ENCODE measurements at regions not wholly inside any gene's neighbourhood (a gene's known extent, or its start where the extent isn't known, plus 50 kb on each side); places are given as distances from the start of the nearest gene placed in this dataset.

- DNase-seq = no peak
Measured at GRCh38 chr9:86756576-86757381, 190.5 kb downstream of the GAS1 start.

DNA sequence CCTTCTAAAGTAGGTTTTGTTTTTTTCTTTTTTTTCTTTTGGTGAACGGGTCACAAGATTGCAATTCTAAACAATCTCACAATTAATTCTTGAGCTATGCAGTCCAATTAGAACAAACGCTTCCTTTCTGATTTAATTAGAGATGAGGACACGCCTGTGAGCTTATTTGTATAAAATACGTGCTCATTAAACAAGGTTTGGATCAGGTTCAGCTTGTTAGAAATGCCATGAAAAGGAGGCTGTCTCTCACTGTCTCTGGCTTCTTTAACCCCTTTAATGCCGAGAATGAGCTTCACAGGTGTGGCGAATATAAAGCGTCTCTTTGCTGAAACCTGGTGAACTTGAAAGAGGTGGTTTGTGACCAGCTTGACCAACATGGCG, 191.8 kb downstream of the GAS1 start:
- no peak for DNase-seq

DNA sequence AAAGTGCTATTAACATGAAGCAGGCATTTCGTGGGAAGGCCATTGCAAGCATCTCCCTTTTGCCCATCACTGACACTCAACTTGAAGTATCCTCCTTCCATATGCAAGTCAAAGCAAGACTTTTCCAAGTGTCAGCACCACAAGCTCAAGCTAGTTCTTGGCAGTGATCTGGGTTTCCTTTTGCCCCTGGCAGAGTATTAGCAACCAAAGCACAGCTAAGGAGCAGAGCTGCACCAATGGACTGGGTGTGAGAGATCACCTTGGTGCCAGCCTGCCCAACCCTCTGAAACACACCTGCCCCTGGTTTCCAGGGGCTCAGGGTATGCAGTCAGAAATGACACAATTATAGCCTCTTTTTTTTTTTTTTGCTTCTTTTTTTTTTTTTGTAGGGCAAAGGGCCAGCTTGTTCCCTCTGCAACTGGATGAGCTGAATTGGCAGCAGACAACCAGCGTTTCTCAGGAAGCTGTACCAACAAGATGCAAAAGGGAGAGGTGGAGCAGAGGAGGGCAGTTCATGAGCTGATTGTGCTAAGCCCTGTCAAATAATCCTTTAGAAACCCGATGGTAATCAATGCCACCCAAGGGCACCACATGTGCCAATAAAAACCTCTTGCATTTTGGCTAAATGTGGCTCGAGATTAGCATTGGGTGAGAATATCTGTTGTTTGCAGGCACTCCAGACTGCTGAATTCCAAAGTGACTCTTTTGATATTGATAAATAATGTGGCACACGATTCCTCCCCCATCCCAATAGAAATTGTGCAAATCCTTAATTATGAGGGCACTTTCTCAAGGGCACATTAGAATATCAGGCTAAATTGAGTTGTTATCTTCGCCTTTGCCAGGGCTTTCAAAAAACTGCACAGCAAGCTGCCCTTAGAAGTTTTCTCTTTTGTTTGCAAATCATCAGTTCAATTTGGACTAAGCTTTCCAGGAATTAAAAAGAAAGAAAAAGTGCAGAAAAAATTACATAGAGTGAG, 192.4 kb downstream of the GAS1 start:
- DNase-seq = no peak

DNA sequence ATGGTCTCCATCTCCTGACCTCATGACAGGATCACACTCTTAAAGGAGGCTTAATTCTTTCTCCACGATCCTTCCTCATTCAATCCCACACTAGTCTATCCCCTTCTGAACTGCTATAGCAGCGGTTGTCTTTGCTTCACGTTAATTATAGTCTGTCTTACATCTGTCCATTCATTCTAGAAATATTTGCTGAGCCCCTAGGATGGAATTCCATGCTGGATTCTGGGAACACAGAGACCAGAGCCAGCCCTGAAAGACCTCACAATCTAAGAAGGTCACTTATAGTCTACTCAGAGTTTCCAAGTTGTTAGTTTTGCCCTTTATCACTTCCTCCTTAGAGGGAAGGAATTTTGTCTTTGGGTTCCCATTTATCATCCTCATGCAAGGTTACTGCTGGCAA, 193.5 kb downstream of the GAS1 start:
- DNase-seq = no peak

- no peak for DNase-seq
Measured at GRCh38 chr9:86752733-86753132, 194.6 kb downstream of the GAS1 start.

GRCh38 chr9:86751956-86752355, 195.3 kb downstream of the GAS1 start:
- no peak for DNase-seq

- DNase-seq = no peak
Measured at GRCh38 chr9:86751207-86751606, 196.1 kb downstream of the GAS1 start.

DNA sequence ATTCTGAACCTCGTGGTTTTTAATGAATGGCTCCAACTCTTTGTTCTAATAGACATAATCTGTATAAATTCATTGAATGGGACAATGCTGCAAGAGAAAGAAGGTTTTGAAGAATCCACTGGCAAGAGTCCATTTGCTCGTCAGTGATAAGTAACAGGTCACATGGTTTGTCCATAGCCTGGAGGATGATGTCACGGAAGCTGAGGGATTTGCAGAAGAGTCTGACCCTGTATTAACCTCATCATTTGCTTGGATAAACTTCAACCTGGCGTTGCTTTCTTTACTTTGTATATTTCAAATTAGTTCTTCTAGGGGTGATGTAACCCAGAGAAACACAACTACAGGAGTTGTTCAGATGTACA, 197.4 kb downstream of the GAS1 start:
- DNase-seq = no peak

- DNase-seq = no peak
Measured at GRCh38 chr9:86749161-86749893, 198.0 kb downstream of the GAS1 start.

- DNase-seq = no peak
Measured at GRCh38 chr9:86747711-86748110, 199.6 kb downstream of the GAS1 start.

DNA sequence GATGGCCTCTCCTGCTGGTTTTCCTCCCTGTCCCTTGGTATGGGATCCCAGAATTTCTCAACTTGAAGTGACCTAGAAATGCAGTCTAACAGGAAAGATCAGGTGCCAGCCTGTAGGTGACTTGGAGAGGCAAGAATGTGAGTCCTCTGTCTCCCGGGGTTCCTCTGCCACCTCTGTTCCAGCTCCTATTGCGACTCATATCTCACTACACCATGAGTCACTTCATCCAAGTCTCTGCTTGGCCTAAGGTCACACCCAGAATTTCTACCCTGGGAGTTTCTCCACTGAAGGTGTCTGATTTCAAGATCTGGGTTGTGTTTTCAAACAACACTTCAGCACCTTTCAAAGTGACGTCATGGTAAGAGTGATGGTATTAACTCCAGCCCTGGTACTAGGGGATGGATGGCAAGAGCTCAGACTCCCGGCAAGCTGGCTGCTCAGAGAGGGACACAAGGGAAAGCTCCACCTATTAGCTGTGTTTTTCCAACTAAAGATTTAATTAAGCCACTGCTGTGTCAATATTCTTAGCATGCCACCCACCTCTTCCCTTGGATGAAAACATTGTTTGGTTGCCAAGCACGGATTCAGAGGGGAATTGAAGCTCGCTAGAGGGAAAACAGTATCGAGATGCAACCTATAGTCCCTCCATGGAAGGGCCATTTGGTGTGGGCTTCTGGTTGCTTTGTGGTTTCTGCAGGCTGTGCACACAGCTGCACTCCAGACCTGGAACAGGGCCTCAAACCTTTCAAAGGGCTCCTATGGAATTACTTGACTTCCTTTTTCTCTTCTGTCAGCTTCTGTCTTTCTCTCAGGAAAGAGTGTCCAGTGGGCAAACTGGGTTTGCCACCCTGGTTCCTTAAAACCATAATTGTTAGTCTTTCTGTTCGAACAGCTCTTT, 205.7 kb downstream of the GAS1 start:
- DNase-seq = no peak

DNA sequence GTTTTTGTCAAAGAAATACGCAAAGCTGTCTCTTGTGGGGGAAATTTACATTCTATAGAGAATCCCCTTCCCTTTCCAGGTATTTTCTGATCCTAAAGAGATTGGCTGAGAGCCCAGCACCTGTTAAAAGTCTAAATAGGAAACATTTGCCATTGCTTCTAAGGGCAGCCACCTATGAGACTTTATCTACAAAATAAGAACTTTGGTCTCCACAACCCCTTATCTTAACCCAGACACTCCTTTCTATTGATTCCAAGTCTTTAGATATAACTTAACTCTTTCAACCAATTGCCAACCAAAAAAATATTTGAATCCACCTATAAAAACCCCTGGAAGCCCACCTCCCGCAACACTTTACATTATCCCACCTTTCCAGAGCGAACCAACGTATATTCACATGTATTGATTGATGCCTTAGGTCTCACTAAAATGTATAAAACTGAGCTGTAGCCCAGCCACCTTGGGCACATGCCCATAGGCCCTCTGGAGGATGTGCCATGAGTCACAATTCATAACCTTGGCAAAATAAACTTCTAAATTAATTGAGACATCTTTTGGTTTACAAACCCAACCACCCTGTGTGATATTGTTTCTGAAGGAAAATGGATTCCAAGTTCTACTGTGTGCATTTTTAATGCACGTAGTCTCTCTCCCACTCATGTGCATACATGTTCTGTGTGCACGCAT, 211.4 kb downstream of the GAS1 start:
- DNase-seq = no peak

DNA sequence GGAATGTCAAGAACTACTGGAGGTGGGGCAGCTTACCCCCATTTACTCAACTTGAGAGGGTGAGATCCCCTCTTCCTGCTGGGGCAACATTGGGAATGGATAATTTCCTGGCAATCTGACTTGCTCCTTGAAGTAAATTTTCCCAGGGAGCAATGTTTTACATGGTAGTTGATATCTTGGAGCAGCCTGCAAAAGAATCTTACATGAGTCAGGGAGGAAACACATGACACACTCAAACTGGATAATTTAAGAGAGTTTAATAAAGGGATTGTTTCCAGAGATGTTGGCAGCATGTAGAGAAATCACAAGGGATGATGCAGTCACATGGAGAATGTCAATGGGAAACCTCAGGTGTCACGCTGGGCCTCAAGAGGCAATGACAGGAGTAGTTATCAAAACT, 212.5 kb downstream of the GAS1 start:
- DNase-seq = no peak

DNA sequence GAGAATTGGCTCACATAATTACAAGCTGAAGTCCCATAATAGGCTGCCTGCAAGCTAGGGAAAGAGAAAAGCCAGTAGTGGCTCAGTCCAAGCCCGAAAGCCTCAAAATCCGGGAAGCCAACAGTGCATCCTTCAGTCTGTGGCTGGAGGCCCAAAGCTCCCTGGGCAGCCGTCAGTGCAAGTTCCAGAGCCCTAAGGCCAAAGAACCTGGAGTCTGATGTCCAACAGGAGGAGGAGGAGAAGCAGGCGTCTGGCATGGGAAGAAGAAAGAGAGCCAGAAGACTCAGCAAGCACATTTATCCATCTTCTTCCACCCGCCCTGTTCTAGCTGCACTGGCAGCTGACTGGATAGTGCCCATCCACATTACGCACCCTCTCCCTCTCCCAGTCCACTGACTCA, 213.4 kb downstream of the GAS1 start:
- DNase-seq = no peak

DNA sequence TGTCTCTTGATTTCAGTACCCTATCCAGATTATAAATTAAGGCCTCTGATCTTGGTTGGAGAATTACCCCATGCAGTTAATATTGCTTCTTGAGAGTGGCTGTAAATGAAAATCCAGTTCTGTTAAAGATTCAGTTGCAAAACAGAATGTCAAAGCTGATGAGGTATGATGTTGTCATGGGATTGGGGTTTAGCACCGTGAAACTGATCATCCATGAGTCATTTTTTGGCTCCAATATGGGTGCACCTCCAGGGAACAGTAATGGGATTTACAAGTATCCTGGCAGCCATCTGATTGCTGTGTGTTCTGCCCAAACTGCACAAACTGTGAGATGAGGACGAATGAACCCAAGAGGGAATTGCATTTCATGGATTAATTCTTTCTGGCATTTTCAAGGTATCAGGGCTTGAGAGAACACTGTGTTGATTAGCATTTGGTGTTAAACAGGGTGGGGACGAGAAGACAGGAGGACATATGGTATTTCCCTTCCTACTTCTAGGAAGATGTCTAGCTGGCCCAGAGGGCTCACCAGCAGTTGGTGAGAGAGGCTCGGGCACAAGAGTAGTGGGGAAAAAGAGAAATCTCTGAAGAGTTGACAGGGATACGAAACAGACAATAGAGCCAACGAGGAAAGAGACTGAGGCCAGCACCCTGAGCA, 214.7 kb downstream of the GAS1 start:
- DNase-seq = no peak

- DNase-seq = no peak
Measured at GRCh38 chr9:86731511-86732063, 215.7 kb downstream of the GAS1 start.

DNA sequence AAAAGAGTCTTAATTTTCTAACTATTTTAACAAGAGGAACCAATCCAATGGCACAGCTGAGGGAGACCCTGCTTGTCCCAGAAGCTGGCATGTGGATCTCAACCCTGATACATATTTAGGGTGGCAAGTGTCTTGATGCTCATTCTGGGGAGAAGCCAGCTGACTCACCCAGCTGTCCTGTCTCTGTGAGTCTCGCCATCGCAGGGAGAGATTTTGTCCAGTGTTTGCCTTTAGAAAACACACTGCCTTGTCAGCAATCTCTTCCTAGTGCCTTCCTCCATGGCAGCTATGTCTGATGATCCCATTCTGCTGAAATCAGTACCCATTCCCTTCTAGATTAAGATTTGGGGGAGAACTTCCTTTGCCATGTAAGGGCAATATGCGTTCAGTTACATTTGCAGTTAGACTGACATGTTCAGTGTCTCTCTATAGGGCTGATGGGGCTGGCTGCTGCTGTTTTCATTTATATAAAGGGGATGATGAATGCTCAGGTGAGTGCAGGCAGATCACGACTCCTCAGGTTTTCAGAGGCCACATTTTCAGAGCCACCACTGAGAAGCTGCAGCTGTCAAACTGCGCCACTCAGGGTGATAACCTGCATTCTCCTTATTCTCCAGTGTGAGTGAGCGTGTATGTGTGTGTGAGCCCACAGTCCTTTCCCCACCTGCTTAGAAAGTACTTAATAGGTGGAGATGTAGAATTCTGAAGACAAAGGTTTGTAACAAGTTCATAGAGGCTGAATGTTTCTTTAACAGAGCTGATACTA, 217.0 kb downstream of the GAS1 start:
- DNase-seq = no peak

GRCh38 chr9:86724529-86724928, 222.8 kb downstream of the GAS1 start:
- no peak for DNase-seq

DNA sequence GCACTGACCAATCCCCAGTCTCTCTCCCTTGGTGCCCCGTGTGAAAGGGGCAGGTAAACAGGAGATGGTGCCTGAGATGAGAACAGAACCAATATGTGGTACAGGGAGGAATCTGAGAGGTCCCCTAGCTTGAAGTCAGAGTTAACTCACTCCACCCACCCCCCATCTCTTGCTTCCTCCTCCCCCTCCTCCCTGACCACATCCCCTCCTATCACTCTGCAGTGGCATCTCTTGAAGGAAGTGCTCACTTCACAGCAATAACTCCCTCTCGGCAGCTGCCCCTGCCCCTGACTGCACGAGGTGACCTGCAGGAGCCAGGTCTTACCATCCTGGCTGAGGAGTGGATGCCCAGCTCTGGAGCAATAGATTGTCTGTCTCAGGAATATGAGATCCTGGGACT, 224.0 kb downstream of the GAS1 start:
- no peak for DNase-seq

DNA sequence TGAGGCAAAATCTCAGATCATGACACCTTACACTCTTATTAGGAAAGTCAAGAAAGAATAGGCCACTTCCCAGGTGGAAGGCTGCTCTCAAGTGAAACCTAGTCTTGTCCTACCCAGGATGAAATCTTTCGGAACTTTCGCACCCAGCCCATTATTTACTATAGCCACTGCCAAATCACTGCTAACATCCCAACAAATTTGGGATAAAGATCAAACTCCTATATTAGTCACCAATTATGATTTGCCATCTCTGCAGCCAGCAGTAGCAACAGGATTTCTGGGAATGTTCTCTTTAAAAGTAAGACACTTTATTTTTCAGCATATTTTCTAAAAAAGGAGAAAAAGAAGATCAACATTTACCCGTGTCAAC, 224.6 kb downstream of the GAS1 start:
- DNase-seq = no peak
